Upper lobe of right lung (tissue), 1 donor: ENCODE measurements at regions not wholly inside any gene's neighbourhood (a gene's known extent, or its start where the extent isn't known, plus 50 kb on each side); places are given as distances from the start of the nearest gene placed in this dataset.

Experiments
- ATAC-seq: fragments of 200-7000 bp; cut with Tn5 transposase; one replicate; pipeline ENCODE4 v1.9.1; 2020; ENCODE audit warnings: mild to moderate bottlenecking, moderate library complexity
- DNase-seq: peaks from one replicate; pipeline ENCODE4 v3.0.0-alpha.2; 2020
- H3K27ac ChIP-seq: fragments of 200-600 bp; one replicate; pipeline ENCODE4 v1.8.0; 2022
- H3K27me3 ChIP-seq: fragments of 200-600 bp; one replicate; pipeline ENCODE4 v1.8.0; 2022; ENCODE audit warnings: mild to moderate bottlenecking
- H3K36me3 ChIP-seq: fragments of 200-600 bp; one replicate; pipeline ENCODE4 v1.8.0; 2022
- H3K4me1 ChIP-seq: fragments of 200-600 bp; one replicate; pipeline ENCODE4 v1.8.0; 2022
- H3K4me3 ChIP-seq: fragments of 200-600 bp; one replicate; pipeline ENCODE4 v1.8.0; 2022; ENCODE audit warnings: mild to moderate bottlenecking
- H3K9me3 ChIP-seq: fragments of 200-600 bp; one replicate; pipeline ENCODE4 v1.8.0; 2022
- CTCF ChIP-seq: fragments of 200-600 bp; IDR thresholded peaks from one replicate; pipeline ENCODE4 v1.8.0; 2022; ENCODE audit warnings: antibody characterized with exemption
- intact Hi-C: fragments of 100-400 bp; cut with DNase I; formaldehyde crosslinking; loops from one replicate; pipeline ENCODE4 v1.11.0; 2022
- donor health status: DM: no; HTN: yes; CAD: no; lungs with severe emphysema.

- Histone ChIP-seq H3K9me3 (no peaks in the 10 kb centered on the region), H3K27me3 (no peaks in the 10 kb centered on the region), H3K4me3 (no peak overlapping the region), H3K4me1 (no peaks in the 10 kb centered on the region), H3K27ac (no peak overlapping the region), H3K36me3 (no peaks in the 10 kb centered on the region)
- DNase-seq, result no peak
- TF ChIP-seq CTCF, result no peak
- intact Hi-C loops, result no loop called here
- ATAC-seq, result no peak
These were observed 65.8 kb upstream of the DAPK1 start for GRCh38 chr9:87431837-87432236.

- ATAC-seq (no peak), DNase-seq (no peak)
- H3K27ac ChIP-seq, result no peak overlapping the region
- intact Hi-C loops, result no loop called here
- TF ChIP-seq CTCF, result no peak
- H3K4me1 ChIP-seq, result no peaks in the 10 kb centered on the region
- H3K4me3 ChIP-seq, result no peak overlapping the region
- H3K9me3 ChIP-seq, result no peaks in the 10 kb centered on the region
- no peaks in the 10 kb centered on the region for H3K36me3 ChIP-seq
- H3K27me3 ChIP-seq, result no peaks in the 10 kb centered on the region
These were observed 63.8 kb upstream of the DAPK1 start for GRCh38 chr9:87433853-87434252.

- no peaks in the 10 kb centered on the region for H3K4me1 ChIP-seq
- intact Hi-C loops, result no loop called here
- DNase-seq, result no peak
- no peak overlapping the region for H3K4me3 ChIP-seq
- H3K27ac ChIP-seq, result no peak overlapping the region
- H3K9me3 ChIP-seq, result no peaks in the 10 kb centered on the region
- no peak for TF ChIP-seq CTCF
- no peak for ATAC-seq
- no peaks in the 10 kb centered on the region for H3K36me3 ChIP-seq
- no peaks in the 10 kb centered on the region for H3K27me3 ChIP-seq
These were observed 63.3 kb upstream of the DAPK1 start for GRCh38 chr9:87434366-87434765.

- no peak for DNase-seq
- H3K27me3 ChIP-seq, result no peaks in the 10 kb centered on the region
- ATAC-seq, result no peak
- no peak overlapping the region for H3K4me3 ChIP-seq
- TF ChIP-seq CTCF, result no peak
- intact Hi-C loops, result no loop called here
- no peaks in the 10 kb centered on the region for H3K9me3 ChIP-seq
- no peak overlapping the region for H3K27ac ChIP-seq
- no peaks in the 10 kb centered on the region for H3K4me1 ChIP-seq
- no peaks in the 10 kb centered on the region for H3K36me3 ChIP-seq
These were observed 62.3 kb upstream of the DAPK1 start for GRCh38 chr9:87435189-87435880.

GRCh38 chr9:87436716-87437115 is 61.0 kb upstream of the DAPK1 start:
- Histone ChIP-seq H3K36me3 (no peaks in the 10 kb centered on the region), H3K9me3 (no peaks in the 10 kb centered on the region), H3K4me1 (no peaks in the 10 kb centered on the region), H3K27me3 (no peaks in the 10 kb centered on the region), H3K27ac (no peak overlapping the region), H3K4me3 (no peak overlapping the region)
- no peak for TF ChIP-seq CTCF
- ATAC-seq (no peak), DNase-seq (no peak)
- intact Hi-C loops, result no loop called here

- H3K4me3 ChIP-seq, result no peak overlapping the region
These were observed 59.7 kb upstream of the DAPK1 start for GRCh38 chr9:87437966-87438365.

More at GRCh38 chr9:87437966-87438365, 59.7 kb upstream of the DAPK1 start:
- no peaks in the 10 kb centered on the region for H3K27me3 ChIP-seq
- ATAC-seq (no peak), DNase-seq (no peak)
- intact Hi-C loops, result no loop called here
- no peak for TF ChIP-seq CTCF
- H3K36me3 ChIP-seq, result no peaks in the 10 kb centered on the region
- no peak overlapping the region for H3K27ac ChIP-seq
- no peaks in the 10 kb centered on the region for H3K9me3 ChIP-seq
- H3K4me1 ChIP-seq, result no peaks in the 10 kb centered on the region
